HepG2 (cell line): ENCODE measurements at regions not wholly inside any gene's neighbourhood (a gene's known extent, or its start where the extent isn't known, plus 50 kb on each side); places are given as distances from the start of the nearest gene placed in this dataset.

Experiments used
- ATAC-seq: fragments of 200-7000 bp; cut with Tn5 transposase; 3 replicates; pipeline ENCODE4 v1.9.1; 2020; ENCODE audit warnings: mild to moderate bottlenecking, moderate library complexity
- BruUV-seq: library from RNA; stranded (reverse); fragments of 400-500 nt; replicated peaks from 2 replicates; lab custom pipeline; 2021; lab: Mats Ljungman, UMichigan
- CTCF ChIA-PET: fragments of 300-600 bp; formaldehyde crosslinking; extraction: SDS; loops from one replicate; lab custom pipeline; 2021; ENCODE audit warnings: low total read pairs, inconsistent platforms, low intra/inter-chr PET ratio; lab: Yijun Ruan, JAX
- POLR2A ChIA-PET: fragments of 350-600 bp; sonication (Branson Sonifier 250); formaldehyde crosslinking; loops from one replicate; lab custom pipeline; 2020; ENCODE audit warnings: antibody characterized with exemption, inconsistent platforms; lab: Yijun Ruan, JAX
- DNase-seq: peaks from one replicate; pipeline ENCODE4 v3.0.0-alpha.2; 2015; ENCODE audit warnings: low spot score
- FAIRE-seq: peaks from 3 replicates; lab custom pipeline; 2011; peaks lifted over from hg19 to GRCh38; lab: Jason Lieb, UNC
- H2AFZ ChIP-seq: one replicate; pipeline ENCODE4 v1.6.1; 2011; ENCODE audit warnings: low read length, inconsistent platforms
- H3K27ac ChIP-seq: fragments of 300-600 bp; 3 replicates; pipeline ENCODE4 v1.8.0; 2011; ENCODE audit warnings: mixed run types, mild to moderate bottlenecking, mixed read lengths, low read length, inconsistent platforms; ENCODE audit not compliant: insufficient read depth; ENCODE audit errors: extremely low read length
- H3K27me3 ChIP-seq, 2 experiments: fragments of 200-600 bp in 1 of 2; 2 replicates in 1 of 2; 3 replicates in 1 of 2; pipeline versions ENCODE4 v1.6.0 to v1.8.0; 2011; ENCODE audit warnings: low read length in 2 of 2, mild to moderate bottlenecking in 2 of 2, moderate library complexity in 2 of 2, inconsistent platforms in 1 of 2; ENCODE audit not compliant: insufficient read depth in 2 of 2, control insufficient read depth in 1 of 2
- H3K36me3 ChIP-seq, 2 experiments: fragments of 200-600 bp in 1 of 2; replicated peaks in 1 of 2; 2 replicates in 1 of 2; 3 replicates in 1 of 2; pipeline versions ENCODE4 v1.5.1 to v1.8.0; 2011; ENCODE audit warnings: low read length in 2 of 2, inconsistent platforms in 1 of 2; ENCODE audit not compliant: insufficient read depth in 2 of 2, control insufficient read depth in 1 of 2
- H3K4me1 ChIP-seq: 2 replicates; pipeline ENCODE4 v1.5.1; 2012; ENCODE audit warnings: low read length, inconsistent platforms; ENCODE audit not compliant: insufficient read depth
- H3K4me2 ChIP-seq: 2 replicates; pipeline ENCODE4 v1.6.0; 2011; ENCODE audit warnings: low read depth, low read length, inconsistent platforms
- H3K4me3 ChIP-seq, 3 experiments: fragments of 200-600 bp in 1 of 3; sonication (generic), shearing (Covaris generic) in 1 of 3; replicated peaks in 1 of 3; 2 replicates each; pipeline ENCODE4 v1.5.1; 2011 to 2016; ENCODE audit warnings: low read length in 3 of 3, inconsistent platforms in 2 of 3, low read depth in 2 of 3, mild to moderate bottlenecking in 2 of 3, control low read depth in 1 of 3, mixed read lengths in 1 of 3; ENCODE audit not compliant: insufficient read depth in 1 of 3
- H3K79me2 ChIP-seq: one replicate; pipeline ENCODE4 v1.6.1; 2011; ENCODE audit warnings: low read length, inconsistent platforms; ENCODE audit not compliant: insufficient read depth
- H3K9ac ChIP-seq: 2 replicates; pipeline ENCODE4 v1.6.0; 2011; ENCODE audit warnings: mild to moderate bottlenecking, low read depth, low read length, inconsistent platforms; ENCODE audit not compliant: insufficient read depth
- H3K9me3 ChIP-seq: 2 replicates; pipeline ENCODE4 v1.5.1; 2012; ENCODE audit warnings: mild to moderate bottlenecking, low read length
- H4K20me1 ChIP-seq: 2 replicates; pipeline ENCODE4 v1.6.0; 2011; ENCODE audit warnings: inconsistent platforms, mild to moderate bottlenecking, low read length, moderate library complexity; ENCODE audit not compliant: insufficient read depth
- GABPB1 ChIP-seq: IDR thresholded peaks from 2 replicates; pipeline ENCODE4 v1.6.1; 2016; ENCODE audit warnings: mild to moderate bottlenecking, missing genetic modification reagents, moderate library complexity, missing compliant biosample characterization
- KDM4B ChIP-seq: sonication (generic); formaldehyde crosslinking; IDR thresholded peaks from 2 replicates; pipeline ENCODE4 v1.4.0; 2020; ENCODE audit warnings: missing genetic modification reagents
- KLF15 ChIP-seq: sonication (generic); formaldehyde crosslinking; IDR thresholded peaks from 2 replicates; pipeline ENCODE4 v1.8.1; 2023; ENCODE audit warnings: borderline replicate concordance, mild to moderate bottlenecking, inconsistent platforms, missing genetic modification reagents, mixed read lengths
- MXD4 ChIP-seq: IDR thresholded peaks from 2 replicates; pipeline ENCODE4 v1.6.1; 2016; ENCODE audit warnings: mild to moderate bottlenecking, missing biosample characterization, missing genetic modification reagents
- RARG ChIP-seq: sonication (generic); formaldehyde crosslinking; IDR thresholded peaks from 2 replicates; pipeline ENCODE4 v1.4.0; 2020; ENCODE audit warnings: low read depth, mild to moderate bottlenecking, missing genetic modification reagents
- RFX5 ChIP-seq: IDR thresholded peaks from 2 replicates; pipeline ENCODE4 v1.6.1; 2011; ENCODE audit warnings: low read depth, low read length, improper control_type of control experiment
- ZFYVE20 ChIP-seq: sonication (generic); formaldehyde crosslinking; IDR thresholded peaks from 2 replicates; pipeline ENCODE4 v1.8.0; 2023; ENCODE audit warnings: low read depth, mild to moderate bottlenecking, moderate library complexity, missing genetic modification reagents, borderline replicate concordance
- ZNF160 ChIP-seq: sonication (generic); formaldehyde crosslinking; IDR thresholded peaks from 2 replicates; pipeline ENCODE4 v1.8.0; 2022; ENCODE audit warnings: mild to moderate bottlenecking, inconsistent platforms, missing genetic modification reagents
- ZNF672 ChIP-seq: sonication (generic); formaldehyde crosslinking; IDR thresholded peaks from 2 replicates; pipeline ENCODE4 v1.8.1; 2022; ENCODE audit warnings: missing genetic modification reagents
- WGBS: methylation state at CpG from one replicate; pipeline ENCODE4 v1.1.6; 2017; ENCODE audit warnings: low lambda C conversion rate; 5-methylcytosine and 5-hydroxymethylcytosine counted together
- in situ Hi-C: cut with HindIII; loops from 2 replicates; pipeline ENCODE4 v1.10.0; 2017; ENCODE audit warnings: low pct_unique_long_range_greater_than_20kb; ENCODE audit not compliant: extremely low pct_ligation_motif_present
- intact Hi-C: fragments of 100-400 bp; cut with micrococcal nuclease; formaldehyde crosslinking; loops from one replicate; pipeline ENCODE4 v1.10.0; 2022; ENCODE audit not compliant: unreplicated experiment
- TF ChIP-seq, protein P1 (sequence below), 2 experiments: IDR thresholded peaks; 2 replicates each; pipeline ENCODE4 v1.6.1; 2011 to 2012; ENCODE audit warnings: low read length in 2 of 2, borderline replicate concordance in 1 of 2, low read depth in 1 of 2, mild to moderate bottlenecking in 1 of 2, moderate library complexity in 1 of 2
- TF ChIP-seq, protein P2 (sequence below): IDR thresholded peaks from 2 replicates; pipeline ENCODE4 v1.6.1; 2016
- TF ChIP-seq, protein P3 (sequence below): sonication (generic); formaldehyde crosslinking; IDR thresholded peaks from 2 replicates; pipeline ENCODE4 v1.8.1; 2023; ENCODE audit warnings: mild to moderate bottlenecking, missing genetic modification reagents

GRCh38 chr5:155689406-155689805 lies 637.6 kb upstream of the SGCD start (continued):
- TF ChIP-seq, protein P1, sequence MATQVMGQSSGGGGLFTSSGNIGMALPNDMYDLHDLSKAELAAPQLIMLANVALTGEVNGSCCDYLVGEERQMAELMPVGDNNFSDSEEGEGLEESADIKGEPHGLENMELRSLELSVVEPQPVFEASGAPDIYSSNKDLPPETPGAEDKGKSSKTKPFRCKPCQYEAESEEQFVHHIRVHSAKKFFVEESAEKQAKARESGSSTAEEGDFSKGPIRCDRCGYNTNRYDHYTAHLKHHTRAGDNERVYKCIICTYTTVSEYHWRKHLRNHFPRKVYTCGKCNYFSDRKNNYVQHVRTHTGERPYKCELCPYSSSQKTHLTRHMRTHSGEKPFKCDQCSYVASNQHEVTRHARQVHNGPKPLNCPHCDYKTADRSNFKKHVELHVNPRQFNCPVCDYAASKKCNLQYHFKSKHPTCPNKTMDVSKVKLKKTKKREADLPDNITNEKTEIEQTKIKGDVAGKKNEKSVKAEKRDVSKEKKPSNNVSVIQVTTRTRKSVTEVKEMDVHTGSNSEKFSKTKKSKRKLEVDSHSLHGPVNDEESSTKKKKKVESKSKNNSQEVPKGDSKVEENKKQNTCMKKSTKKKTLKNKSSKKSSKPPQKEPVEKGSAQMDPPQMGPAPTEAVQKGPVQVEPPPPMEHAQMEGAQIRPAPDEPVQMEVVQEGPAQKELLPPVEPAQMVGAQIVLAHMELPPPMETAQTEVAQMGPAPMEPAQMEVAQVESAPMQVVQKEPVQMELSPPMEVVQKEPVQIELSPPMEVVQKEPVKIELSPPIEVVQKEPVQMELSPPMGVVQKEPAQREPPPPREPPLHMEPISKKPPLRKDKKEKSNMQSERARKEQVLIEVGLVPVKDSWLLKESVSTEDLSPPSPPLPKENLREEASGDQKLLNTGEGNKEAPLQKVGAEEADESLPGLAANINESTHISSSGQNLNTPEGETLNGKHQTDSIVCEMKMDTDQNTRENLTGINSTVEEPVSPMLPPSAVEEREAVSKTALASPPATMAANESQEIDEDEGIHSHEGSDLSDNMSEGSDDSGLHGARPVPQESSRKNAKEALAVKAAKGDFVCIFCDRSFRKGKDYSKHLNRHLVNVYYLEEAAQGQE (IDR thresholded peaks at IDR 0.05; ENCODE audit: borderline replicate concordance in 1 of 2, low read depth in 1 of 2, low read length in 2 of 2), result no peak
- no peak for TF ChIP-seq ZNF160 (CRISPR knock-in tag)

DNA sequence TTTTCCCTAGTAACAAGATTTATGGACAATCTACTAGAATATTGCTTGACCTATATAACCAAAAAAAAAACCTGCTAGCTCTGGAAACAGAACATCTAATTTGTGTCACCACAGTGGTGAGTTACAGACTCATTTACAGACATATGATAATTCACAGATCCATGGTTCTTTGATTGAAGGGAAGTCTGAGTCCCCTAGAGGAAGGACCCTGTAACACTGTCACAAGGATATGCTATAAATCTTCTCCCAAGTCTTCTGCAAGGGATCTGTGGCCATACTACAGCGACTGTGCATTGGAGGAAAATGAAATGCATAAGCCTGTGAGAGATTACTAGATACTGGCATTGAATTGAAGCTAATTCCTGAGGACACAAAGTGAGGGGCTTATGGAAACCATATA lies 630.6 kb upstream of the SGCD start:
- H4K20me1 ChIP-seq, result no peaks in the 10 kb centered on the region
- TF ChIP-seq RFX5 (no peak), RARG (no peak), ZFYVE20 (CRISPR knock-in tag) (no peak), ZNF672 (CRISPR knock-in tag) (no peak), KDM4B (CRISPR knock-in tag) (no peak), MXD4 (CRISPR knock-in tag) (no peak), GABPB1 (CRISPR knock-in tag) (no peak), KLF15 (CRISPR knock-in tag) (no peak)
- TF ChIP-seq, protein P2, sequence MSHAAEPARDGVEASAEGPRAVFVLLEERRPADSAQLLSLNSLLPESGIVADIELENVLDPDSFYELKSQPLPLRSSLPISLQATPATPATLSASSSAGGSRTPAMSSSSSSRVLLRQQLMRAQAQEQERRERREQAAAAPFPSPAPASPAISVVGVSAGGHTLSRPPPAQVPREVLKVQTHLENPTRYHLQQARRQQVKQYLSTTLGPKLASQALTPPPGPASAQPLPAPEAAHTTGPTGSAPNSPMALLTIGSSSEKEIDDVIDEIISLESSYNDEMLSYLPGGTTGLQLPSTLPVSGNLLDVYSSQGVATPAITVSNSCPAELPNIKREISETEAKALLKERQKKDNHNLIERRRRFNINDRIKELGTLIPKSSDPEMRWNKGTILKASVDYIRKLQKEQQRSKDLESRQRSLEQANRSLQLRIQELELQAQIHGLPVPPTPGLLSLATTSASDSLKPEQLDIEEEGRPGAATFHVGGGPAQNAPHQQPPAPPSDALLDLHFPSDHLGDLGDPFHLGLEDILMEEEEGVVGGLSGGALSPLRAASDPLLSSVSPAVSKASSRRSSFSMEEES (CRISPR knock-in tag), result no peak
- TF ChIP-seq, protein P3, sequence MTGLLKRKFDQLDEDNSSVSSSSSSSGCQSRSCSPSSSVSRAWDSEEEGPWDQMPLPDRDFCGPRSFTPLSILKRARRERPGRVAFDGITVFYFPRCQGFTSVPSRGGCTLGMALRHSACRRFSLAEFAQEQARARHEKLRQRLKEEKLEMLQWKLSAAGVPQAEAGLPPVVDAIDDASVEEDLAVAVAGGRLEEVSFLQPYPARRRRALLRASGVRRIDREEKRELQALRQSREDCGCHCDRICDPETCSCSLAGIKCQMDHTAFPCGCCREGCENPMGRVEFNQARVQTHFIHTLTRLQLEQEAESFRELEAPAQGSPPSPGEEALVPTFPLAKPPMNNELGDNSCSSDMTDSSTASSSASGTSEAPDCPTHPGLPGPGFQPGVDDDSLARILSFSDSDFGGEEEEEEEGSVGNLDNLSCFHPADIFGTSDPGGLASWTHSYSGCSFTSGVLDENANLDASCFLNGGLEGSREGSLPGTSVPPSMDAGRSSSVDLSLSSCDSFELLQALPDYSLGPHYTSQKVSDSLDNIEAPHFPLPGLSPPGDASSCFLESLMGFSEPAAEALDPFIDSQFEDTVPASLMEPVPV, result no peak
- TF ChIP-seq, all 625 proteins: peak for 0
- no peaks in the 10 kb centered on the region for H3K36me3 ChIP-seq
- no peak for DNase-seq
- WGBS, result 0% methylated on average over 1 of the region's 1 CpG
- ATAC-seq, result no peak
- H3K4me2 ChIP-seq, result no peak overlapping the region
- POLR2A ChIA-PET, result no interaction called here
- in situ Hi-C loops, result no loop called here
- H3K27me3 ChIP-seq, result no peaks in the 10 kb centered on the region
- no peaks in the 10 kb centered on the region for H3K79me2 ChIP-seq
- no peaks in the 10 kb centered on the region for H3K4me1 ChIP-seq
- intact Hi-C loops, result no loop called here
- H2AFZ ChIP-seq, result no peak overlapping the region
- peaks cover 24% of the 10 kb centered on the region; the same call in 1 of the 2 replicates for H3K9me3 ChIP-seq
- no peak overlapping the region for H3K9ac ChIP-seq
- no peak overlapping the region for H3K27ac ChIP-seq
- no TSS peak for BruUV-seq
- no peak for FAIRE-seq
- CTCF ChIA-PET, result no interaction called here
- H3K4me3 ChIP-seq, result no peak overlapping the region
